Upper lobe of right lung (tissue), 1 donor: ENCODE measurements at regions not wholly inside any gene's neighbourhood (a gene's known extent, or its start where the extent isn't known, plus 50 kb on each side); places are given as distances from the start of the nearest gene placed in this dataset.

Source experiments
- ATAC-seq: fragments of 200-7000 bp; cut with Tn5 transposase; one replicate; pipeline ENCODE4 v1.9.1; 2020; ENCODE audit warnings: mild to moderate bottlenecking, moderate library complexity
- DNase-seq: peaks from one replicate; pipeline ENCODE4 v3.0.0-alpha.2; 2020
- H3K27ac ChIP-seq: fragments of 200-600 bp; one replicate; pipeline ENCODE4 v1.8.0; 2022
- H3K27me3 ChIP-seq: fragments of 200-600 bp; one replicate; pipeline ENCODE4 v1.8.0; 2022; ENCODE audit warnings: mild to moderate bottlenecking
- H3K36me3 ChIP-seq: fragments of 200-600 bp; one replicate; pipeline ENCODE4 v1.8.0; 2022
- H3K4me1 ChIP-seq: fragments of 200-600 bp; one replicate; pipeline ENCODE4 v1.8.0; 2022
- H3K4me3 ChIP-seq: fragments of 200-600 bp; one replicate; pipeline ENCODE4 v1.8.0; 2022; ENCODE audit warnings: mild to moderate bottlenecking
- H3K9me3 ChIP-seq: fragments of 200-600 bp; one replicate; pipeline ENCODE4 v1.8.0; 2022
- intact Hi-C: fragments of 100-400 bp; cut with DNase I; formaldehyde crosslinking; loops from one replicate; pipeline ENCODE4 v1.11.0; 2022
- TF ChIP-seq, protein P1 (sequence below): fragments of 200-600 bp; IDR thresholded peaks from one replicate; pipeline ENCODE4 v1.8.0; 2022; ENCODE audit warnings: antibody characterized with exemption
- donor health status: DM: no; HTN: yes; CAD: no; lungs with severe emphysema.

DNA sequence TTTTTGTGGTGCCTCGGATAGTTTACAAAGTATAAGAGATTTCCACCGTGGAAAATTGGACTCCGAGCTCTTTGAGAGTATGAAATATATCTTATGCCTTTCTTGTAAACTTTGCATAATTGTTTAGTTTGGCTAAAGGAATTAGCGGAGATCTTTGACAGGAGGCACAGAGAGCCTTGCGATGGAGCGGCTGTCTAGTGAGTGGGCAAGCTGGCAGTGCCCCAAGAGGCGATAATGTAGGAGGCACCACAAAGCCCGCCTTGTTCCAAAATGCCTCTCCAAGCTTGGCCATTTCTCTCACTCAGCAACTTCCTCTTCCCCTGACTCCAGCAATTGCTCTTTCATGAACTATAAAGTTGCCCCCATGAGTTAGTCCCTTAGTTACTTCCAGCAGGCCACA lies 270.1 kb upstream of the PRICKLE1 start:
- ATAC-seq = no peak
- no peak overlapping the region for H3K27ac ChIP-seq
- no peaks in the 10 kb centered on the region for H3K9me3 ChIP-seq
- H3K4me1 ChIP-seq = no peaks in the 10 kb centered on the region
- intact Hi-C loops = no loop called here
- TF ChIP-seq, protein P1, sequence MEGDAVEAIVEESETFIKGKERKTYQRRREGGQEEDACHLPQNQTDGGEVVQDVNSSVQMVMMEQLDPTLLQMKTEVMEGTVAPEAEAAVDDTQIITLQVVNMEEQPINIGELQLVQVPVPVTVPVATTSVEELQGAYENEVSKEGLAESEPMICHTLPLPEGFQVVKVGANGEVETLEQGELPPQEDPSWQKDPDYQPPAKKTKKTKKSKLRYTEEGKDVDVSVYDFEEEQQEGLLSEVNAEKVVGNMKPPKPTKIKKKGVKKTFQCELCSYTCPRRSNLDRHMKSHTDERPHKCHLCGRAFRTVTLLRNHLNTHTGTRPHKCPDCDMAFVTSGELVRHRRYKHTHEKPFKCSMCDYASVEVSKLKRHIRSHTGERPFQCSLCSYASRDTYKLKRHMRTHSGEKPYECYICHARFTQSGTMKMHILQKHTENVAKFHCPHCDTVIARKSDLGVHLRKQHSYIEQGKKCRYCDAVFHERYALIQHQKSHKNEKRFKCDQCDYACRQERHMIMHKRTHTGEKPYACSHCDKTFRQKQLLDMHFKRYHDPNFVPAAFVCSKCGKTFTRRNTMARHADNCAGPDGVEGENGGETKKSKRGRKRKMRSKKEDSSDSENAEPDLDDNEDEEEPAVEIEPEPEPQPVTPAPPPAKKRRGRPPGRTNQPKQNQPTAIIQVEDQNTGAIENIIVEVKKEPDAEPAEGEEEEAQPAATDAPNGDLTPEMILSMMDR = no peak
- no peak for DNase-seq
- no peaks in the 10 kb centered on the region for H3K36me3 ChIP-seq
- no peak overlapping the region for H3K4me3 ChIP-seq
- H3K27me3 ChIP-seq = no peaks in the 10 kb centered on the region

DNA sequence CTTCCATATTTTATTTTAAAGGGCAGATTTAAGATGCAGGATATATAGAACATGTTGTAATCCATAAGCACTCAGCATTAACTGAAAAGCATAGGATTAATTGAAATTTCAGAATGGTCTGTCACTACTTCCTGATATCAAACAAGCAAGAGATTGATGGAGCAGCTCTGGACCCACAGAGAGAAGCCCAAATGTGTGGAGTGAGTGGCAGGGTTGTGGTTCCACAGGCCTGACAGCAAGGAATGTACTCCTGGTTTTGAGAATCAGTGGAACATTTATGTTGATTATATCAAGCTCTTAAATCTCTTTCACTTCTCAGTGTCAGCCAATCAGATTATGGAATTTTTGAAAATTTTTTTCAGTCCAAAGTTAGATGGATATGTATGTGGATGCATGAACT lies 267.6 kb upstream of the PRICKLE1 start:
- no peaks in the 10 kb centered on the region for H3K4me1 ChIP-seq
- no peak overlapping the region for H3K27ac ChIP-seq
- H3K27me3 ChIP-seq = no peaks in the 10 kb centered on the region
- intact Hi-C loops = no loop called here
- H3K4me3 ChIP-seq = no peak overlapping the region
- no peaks in the 10 kb centered on the region for H3K36me3 ChIP-seq
- no peaks in the 10 kb centered on the region for H3K9me3 ChIP-seq
- no peak for DNase-seq
- ATAC-seq = no peak
- TF ChIP-seq, protein P1 = no peak

DNA sequence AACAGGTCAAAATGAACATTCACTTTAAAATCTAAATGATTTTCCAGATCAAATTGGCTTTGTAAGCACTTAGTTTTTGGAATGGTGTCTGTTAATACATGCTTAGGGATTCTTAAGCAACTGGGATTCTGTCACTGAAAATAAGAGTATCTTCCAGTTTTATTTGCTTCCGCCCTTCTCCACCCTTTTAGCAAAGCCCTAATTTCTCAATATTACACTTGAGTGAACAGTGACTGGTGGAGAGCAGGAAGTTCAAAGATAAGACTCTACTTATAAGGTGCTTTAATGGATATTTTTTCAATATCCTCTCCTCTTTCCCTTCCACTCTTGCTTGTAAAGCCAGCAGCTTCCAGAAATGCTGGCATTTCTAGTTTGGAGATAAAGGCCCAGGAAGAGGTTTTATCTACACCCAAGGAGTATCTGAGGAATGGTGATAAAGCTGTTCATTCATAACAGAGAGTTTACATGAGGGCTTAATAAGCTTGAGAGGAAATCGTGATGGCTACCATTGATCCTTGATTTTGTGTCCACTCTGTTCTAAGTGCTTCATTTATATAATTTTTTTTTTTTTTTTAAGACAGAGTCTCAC lies 265.9 kb upstream of the PRICKLE1 start:
- DNase-seq (no peak), ATAC-seq (peak; percentile 48)
- TF ChIP-seq, protein P1 = no peak
- intact Hi-C loops = no loop called here
- no peak overlapping the region for H3K27ac ChIP-seq
- no peaks in the 10 kb centered on the region for H3K36me3 ChIP-seq
- H3K27me3 ChIP-seq = no peaks in the 10 kb centered on the region
- H3K4me1 ChIP-seq = no peaks in the 10 kb centered on the region
- no peak overlapping the region for H3K4me3 ChIP-seq
- H3K9me3 ChIP-seq = no peaks in the 10 kb centered on the region

GRCh38 chr12:42854826-42855225 lies 265.3 kb upstream of the PRICKLE1 start:
- Histone ChIP-seq H3K9me3 (no peaks in the 10 kb centered on the region), H3K27me3 (no peaks in the 10 kb centered on the region), H3K4me3 (no peak overlapping the region), H3K36me3 (no peaks in the 10 kb centered on the region), H3K27ac (no peak overlapping the region), H3K4me1 (no peaks in the 10 kb centered on the region)
- DNase-seq (no peak), ATAC-seq (no peak)
- intact Hi-C loops = no loop called here
- TF ChIP-seq, protein P1 = no peak

GRCh38 chr12:42854208-42854607 lies 264.7 kb upstream of the PRICKLE1 start:
- Histone ChIP-seq H3K4me3 (no peak overlapping the region), H3K9me3 (no peaks in the 10 kb centered on the region), H3K36me3 (no peaks in the 10 kb centered on the region), H3K27ac (no peak overlapping the region), H3K27me3 (no peaks in the 10 kb centered on the region), H3K4me1 (no peaks in the 10 kb centered on the region)
- intact Hi-C loops = no loop called here
- TF ChIP-seq, protein P1 = no peak
- ATAC-seq (no peak), DNase-seq (no peak)
